ENCODE measurements at regions not wholly inside any gene's neighbourhood (a gene's known extent, or its start where the extent isn't known, plus 50 kb on each side); places are given as distances from the start of the nearest gene placed in this dataset.
"Not testable (repeated sequence)": the region's sequence is repeated elsewhere in the genome, so short reads cannot be mapped to it uniquely, and the experiment has no call there.

DNA sequence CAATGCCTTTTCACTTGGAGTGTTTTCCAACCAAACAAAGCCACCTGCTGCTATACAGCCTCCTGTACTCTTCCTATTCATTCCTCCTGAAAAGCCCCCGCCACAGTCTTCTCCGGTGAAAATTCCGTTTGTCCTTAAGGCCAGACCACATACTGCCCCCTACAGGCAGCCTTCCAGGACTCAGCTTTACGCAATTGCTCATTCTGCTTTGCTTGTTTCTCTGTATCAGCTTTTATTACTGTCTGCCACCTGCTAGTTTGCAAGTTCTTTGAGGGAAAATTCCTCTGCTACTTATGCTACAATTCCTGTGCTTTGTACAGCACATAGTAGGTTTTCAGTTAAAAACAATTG is 115.2 kb upstream of the DUSP10 start:
- not testable (repeated sequence) for TF ChIP-seq RARB (CRISPR knock-in tag; IDR thresholded peaks at IDR 0.05); CSDC2 (CRISPR knock-in tag; IDR thresholded peaks at IDR 0.05); TCF4 (CRISPR knock-in tag; IDR thresholded peaks at IDR 0.05; ENCODE audit: borderline replicate concordance)
- TF ChIP-seq, protein P1, sequence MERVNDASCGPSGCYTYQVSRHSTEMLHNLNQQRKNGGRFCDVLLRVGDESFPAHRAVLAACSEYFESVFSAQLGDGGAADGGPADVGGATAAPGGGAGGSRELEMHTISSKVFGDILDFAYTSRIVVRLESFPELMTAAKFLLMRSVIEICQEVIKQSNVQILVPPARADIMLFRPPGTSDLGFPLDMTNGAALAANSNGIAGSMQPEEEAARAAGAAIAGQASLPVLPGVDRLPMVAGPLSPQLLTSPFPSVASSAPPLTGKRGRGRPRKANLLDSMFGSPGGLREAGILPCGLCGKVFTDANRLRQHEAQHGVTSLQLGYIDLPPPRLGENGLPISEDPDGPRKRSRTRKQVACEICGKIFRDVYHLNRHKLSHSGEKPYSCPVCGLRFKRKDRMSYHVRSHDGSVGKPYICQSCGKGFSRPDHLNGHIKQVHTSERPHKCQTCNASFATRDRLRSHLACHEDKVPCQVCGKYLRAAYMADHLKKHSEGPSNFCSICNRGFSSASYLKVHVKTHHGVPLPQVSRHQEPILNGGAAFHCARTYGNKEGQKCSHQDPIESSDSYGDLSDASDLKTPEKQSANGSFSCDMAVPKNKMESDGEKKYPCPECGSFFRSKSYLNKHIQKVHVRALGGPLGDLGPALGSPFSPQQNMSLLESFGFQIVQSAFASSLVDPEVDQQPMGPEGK (CRISPR knock-in tag; IDR thresholded peaks at IDR 0.05; ENCODE audit: borderline replicate concordance): not testable (repeated sequence)

Data from SK-N-SH treated with all-trans-retinoic acid at 6 μM for 48 hours (cell line).